GM12801 (cell line): ENCODE measurements at regions not wholly inside any gene's neighbourhood (a gene's known extent, or its start where the extent isn't known, plus 50 kb on each side); places are given as distances from the start of the nearest gene placed in this dataset.

Experiments used
- TF ChIP-seq, protein P1 (sequence below): IDR thresholded peaks from one replicate; pipeline ENCODE4 v1.5.1; 2011; ENCODE audit warnings: control low read depth; ENCODE audit not compliant: insufficient read length; ENCODE audit errors: extremely low read depth

DNA sequence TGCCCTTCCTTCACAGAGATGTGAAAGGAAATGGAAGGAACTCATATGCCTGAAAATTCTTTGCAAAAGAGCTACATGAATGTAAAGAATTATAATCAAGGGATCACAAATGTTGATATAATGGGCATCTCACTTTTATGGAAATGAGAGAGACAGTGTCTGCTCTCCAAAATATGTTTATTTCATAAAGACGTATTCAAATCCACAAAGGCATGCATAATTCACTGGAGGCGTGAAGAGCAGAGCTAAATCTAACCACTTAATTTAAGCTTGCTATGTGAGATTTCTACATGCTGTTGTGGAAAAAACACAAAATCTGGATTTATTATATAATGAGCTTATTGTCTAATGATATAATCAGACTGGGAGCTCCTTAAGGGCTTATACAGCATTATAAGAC, 469.1 kb downstream of the RAP2B start:
- TF ChIP-seq, protein P1, sequence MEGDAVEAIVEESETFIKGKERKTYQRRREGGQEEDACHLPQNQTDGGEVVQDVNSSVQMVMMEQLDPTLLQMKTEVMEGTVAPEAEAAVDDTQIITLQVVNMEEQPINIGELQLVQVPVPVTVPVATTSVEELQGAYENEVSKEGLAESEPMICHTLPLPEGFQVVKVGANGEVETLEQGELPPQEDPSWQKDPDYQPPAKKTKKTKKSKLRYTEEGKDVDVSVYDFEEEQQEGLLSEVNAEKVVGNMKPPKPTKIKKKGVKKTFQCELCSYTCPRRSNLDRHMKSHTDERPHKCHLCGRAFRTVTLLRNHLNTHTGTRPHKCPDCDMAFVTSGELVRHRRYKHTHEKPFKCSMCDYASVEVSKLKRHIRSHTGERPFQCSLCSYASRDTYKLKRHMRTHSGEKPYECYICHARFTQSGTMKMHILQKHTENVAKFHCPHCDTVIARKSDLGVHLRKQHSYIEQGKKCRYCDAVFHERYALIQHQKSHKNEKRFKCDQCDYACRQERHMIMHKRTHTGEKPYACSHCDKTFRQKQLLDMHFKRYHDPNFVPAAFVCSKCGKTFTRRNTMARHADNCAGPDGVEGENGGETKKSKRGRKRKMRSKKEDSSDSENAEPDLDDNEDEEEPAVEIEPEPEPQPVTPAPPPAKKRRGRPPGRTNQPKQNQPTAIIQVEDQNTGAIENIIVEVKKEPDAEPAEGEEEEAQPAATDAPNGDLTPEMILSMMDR, result no peak

DNA sequence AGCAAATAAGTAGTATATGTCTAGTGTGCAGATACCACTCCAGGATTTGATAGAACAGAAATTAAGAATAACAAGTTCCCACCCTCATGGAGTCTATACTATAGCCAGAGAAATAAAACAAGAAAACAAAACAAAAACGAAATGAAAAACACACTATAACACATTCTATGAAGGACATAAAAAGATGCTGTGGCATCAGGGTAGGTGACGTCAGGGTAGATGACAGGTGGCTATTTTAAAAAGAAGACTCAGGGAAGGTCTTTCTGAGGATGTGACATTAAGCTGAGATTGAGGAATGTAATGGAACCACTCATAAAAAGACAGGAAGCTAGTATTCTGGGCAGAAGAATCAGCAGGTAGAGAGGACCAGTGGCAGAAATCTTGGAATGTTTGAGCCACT, 469.6 kb downstream of the RAP2B start:
- TF ChIP-seq, protein P1, result no peak

DNA sequence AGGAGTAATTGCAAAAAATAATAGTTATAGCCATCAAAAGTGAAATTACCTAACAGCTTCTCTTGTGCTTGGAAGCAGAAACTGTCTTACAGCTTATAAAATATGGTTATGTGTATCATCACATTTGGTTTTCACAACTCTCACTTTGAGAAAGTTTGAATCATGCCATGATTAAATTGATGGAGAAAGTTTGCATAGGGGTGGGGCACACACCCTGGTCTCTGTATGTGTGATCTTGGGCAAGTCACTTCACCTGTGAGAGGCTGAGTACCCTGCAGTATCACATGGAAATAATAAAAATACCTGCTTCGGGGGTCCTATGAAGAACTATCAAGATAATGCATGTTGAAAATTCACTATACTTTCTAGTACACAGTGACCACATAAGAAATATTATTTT, 471.4 kb downstream of the RAP2B start:
- TF ChIP-seq, protein P1, result no peak

DNA sequence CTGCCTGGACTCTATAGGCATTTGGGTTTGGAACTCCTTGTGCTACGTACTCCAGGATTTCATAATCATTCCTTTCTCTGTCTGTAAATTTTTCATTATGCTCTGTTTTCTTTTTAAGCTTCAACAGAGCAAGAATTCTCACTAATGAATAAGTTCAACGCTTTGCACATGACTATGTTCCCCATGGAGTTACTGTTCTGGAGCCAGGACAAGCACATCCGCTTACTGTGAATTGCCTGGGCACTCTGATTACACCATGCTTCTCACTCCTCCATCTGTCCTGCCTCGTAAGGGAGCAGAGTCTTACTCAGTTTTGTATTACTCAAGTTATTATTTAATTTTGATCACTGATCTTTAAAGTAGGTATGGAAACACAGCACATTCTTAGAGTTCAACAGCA, 472.7 kb downstream of the RAP2B start:
- TF ChIP-seq, protein P1, result no peak

DNA sequence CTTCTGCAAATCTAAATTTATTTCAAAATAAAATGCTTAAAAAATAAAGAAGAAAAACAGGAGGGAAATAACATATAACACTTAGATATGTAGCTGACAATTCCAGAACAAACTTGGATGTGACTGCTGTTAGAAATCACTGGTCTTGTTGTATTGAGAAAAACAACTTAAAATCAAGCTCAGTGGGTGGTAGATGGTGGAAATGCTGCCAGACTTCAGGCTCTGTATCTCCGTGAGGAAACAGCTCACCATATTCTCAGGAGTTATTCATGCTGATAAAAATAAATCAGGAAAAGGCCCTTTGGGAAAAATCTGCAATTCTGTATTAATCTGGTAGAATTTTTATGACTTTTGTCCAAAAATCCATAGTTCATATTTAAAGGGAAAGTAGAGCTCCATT, 477.6 kb downstream of the RAP2B start:
- TF ChIP-seq, protein P1, result no peak

DNA sequence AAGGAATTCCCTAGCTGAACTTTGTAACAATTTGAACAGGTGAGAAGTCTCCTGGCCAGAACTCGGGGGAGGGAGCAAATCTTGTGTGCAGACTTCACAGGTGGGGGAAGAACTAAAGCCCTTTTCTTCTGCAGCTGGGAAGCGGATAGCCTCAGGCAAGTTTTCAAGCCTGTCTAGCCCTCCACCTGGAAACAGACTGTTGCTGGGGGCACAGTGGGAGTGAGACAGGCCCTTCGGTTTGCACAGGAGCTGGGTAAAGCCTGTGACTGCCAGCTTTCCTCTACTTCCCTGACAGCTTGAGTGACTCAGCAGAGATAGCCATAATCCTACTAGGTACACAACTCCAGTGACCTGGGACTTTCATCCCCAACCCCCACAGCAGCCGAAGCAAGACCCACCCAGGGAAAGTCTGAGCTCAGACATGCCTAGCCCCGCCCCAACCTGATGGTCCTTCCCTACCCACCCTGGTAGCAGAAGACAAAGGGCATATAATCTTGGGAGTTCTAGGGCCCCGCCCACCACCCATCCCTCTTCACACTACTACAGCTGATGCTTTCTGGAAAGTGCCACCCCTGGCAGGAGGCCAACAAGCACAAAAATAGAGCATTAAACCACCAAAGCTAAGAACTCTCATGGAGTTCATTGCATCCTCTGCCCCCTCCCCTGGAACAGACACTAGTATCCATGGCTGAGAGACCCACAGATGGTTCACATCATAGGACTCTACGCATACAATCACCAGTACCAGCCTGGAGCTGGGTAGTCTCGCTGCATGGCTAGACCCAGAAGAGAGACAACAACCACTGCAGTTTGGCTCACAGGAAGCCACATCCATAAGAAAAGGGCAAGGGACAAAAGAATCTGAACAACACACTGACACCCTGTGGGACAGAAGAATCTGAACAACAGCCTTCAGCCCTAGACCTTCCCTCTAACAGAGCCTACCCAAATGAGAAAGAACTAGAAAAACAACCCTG, 479.0 kb downstream of the RAP2B start:
- TF ChIP-seq, protein P1, result no peak

DNA sequence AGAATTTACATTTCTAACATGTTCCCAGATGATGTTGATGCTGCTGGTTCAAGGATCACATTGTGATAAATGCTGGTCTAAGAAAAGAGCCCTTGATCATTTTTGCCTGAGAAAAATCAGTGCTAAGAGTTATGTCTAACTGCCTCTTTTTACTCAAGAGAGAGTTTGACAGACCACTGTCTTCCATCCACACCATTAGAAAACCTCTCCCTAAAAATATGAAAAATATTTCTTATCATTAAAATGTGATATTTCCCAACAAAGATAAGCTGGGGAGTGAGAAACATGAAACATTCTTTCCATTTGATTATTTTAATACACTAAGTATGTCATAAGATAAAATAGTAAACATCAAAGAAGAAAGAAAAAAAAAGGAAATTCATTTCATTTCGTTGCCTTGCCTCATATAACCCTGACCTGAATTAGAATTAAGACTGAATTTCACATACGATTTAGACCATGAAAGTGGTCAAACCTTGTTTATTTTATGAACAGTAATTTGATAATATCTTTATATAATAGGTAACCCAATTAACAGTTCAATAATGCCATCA, 471.8 kb upstream of the ARHGEF26 start:
- TF ChIP-seq, protein P1, result no peak
